H9 (cell line): ENCODE measurements at regions not wholly inside any gene's neighbourhood (a gene's known extent, or its start where the extent isn't known, plus 50 kb on each side); places are given as distances from the start of the nearest gene placed in this dataset.

Source experiments
- DNase-seq: peaks from one replicate; pipeline ENCODE4 v3.0.0-alpha.2; 2017
- H2AFZ ChIP-seq: one replicate; pipeline ENCODE4 v1.6.1; 2013; ENCODE audit warnings: mild to moderate bottlenecking, low read length, control low read depth, moderate library complexity
- H2AK5ac ChIP-seq: 2 replicates; pipeline ENCODE4 v1.6.1; 2013; ENCODE audit warnings: low read length, control low read depth, mixed read lengths; ENCODE audit not compliant: insufficient read length
- H2BK120ac ChIP-seq: one replicate; pipeline ENCODE4 v1.6.1; 2013; ENCODE audit warnings: low read depth, mild to moderate bottlenecking, low read length, control low read depth, inconsistent platforms; ENCODE audit not compliant: poor library complexity, severe bottlenecking
- H2BK12ac ChIP-seq: 2 replicates; pipeline ENCODE4 v1.6.1; 2013; ENCODE audit warnings: low read length, control low read depth, mixed read lengths, low read depth; ENCODE audit not compliant: insufficient read length
- H2BK15ac ChIP-seq: 2 replicates; pipeline ENCODE4 v1.6.1; 2013; ENCODE audit warnings: low read depth, low read length, control low read depth
- H2BK20ac ChIP-seq: one replicate; pipeline ENCODE4 v1.6.1; 2013; ENCODE audit warnings: low read depth, mild to moderate bottlenecking, low read length, control low read depth, inconsistent platforms; ENCODE audit not compliant: poor library complexity, severe bottlenecking
- H2BK5ac ChIP-seq: 2 replicates; pipeline ENCODE4 v1.6.1; 2013; ENCODE audit warnings: low read length, control low read depth, mixed read lengths; ENCODE audit not compliant: insufficient read length
- H3K14ac ChIP-seq: 2 replicates; pipeline ENCODE4 v1.6.1; 2013; ENCODE audit warnings: low read length, control low read depth; ENCODE audit not compliant: insufficient read depth
- H3K18ac ChIP-seq: 2 replicates; pipeline ENCODE4 v1.6.1; 2013; ENCODE audit warnings: low read depth, mild to moderate bottlenecking, mixed read lengths, low read length, control low read depth; ENCODE audit not compliant: insufficient read length
- H3K23ac ChIP-seq: 2 replicates; pipeline ENCODE4 v1.6.1; 2013; ENCODE audit warnings: low read length, control low read depth, mixed read lengths, low read depth; ENCODE audit not compliant: insufficient read length
- H3K23me2 ChIP-seq: 2 replicates; pipeline ENCODE4 v1.6.1; 2013; ENCODE audit warnings: low read depth, mild to moderate bottlenecking, mixed read lengths, low read length, control low read depth; ENCODE audit not compliant: insufficient read length, poor library complexity, severe bottlenecking
- H3K27ac ChIP-seq: 2 replicates; pipeline ENCODE4 v1.5.1; 2013; ENCODE audit warnings: low read length, control low read depth, mixed read lengths, low read depth; ENCODE audit not compliant: insufficient read length
- H3K27me3 ChIP-seq: 2 replicates; pipeline ENCODE4 v1.6.1; 2013; ENCODE audit warnings: low read length, control low read depth, inconsistent platforms; ENCODE audit not compliant: insufficient read depth
- H3K4ac ChIP-seq: 2 replicates; pipeline ENCODE4 v1.6.1; 2013; ENCODE audit warnings: low read depth, mild to moderate bottlenecking, control low read depth, inconsistent platforms, low read length, moderate library complexity
- H3K4me1 ChIP-seq: 2 replicates; pipeline ENCODE4 v1.6.1; 2013; ENCODE audit warnings: low read length, control low read depth, inconsistent platforms; ENCODE audit not compliant: insufficient read depth
- H3K4me2 ChIP-seq: 2 replicates; pipeline ENCODE4 v1.6.1; 2013; ENCODE audit warnings: low read length, control low read depth, mixed read lengths; ENCODE audit not compliant: insufficient read length, insufficient read depth
- H3K56ac ChIP-seq: 2 replicates; pipeline ENCODE4 v1.6.1; 2013; ENCODE audit warnings: low read depth, mild to moderate bottlenecking, mixed read lengths, low read length, control low read depth; ENCODE audit not compliant: insufficient read length
- H3K79me1 ChIP-seq: 2 replicates; pipeline ENCODE4 v1.6.1; 2013; ENCODE audit warnings: low read depth, mild to moderate bottlenecking, moderate library complexity, low read length, control low read depth, inconsistent platforms; ENCODE audit not compliant: insufficient read depth, poor library complexity, severe bottlenecking
- H3K79me2 ChIP-seq: 2 replicates; pipeline ENCODE4 v1.6.1; 2013; ENCODE audit warnings: low read length, control low read depth, inconsistent platforms; ENCODE audit not compliant: insufficient read depth
- H3K9ac ChIP-seq: 2 replicates; pipeline ENCODE4 v1.6.1; 2013; ENCODE audit warnings: low read length, control low read depth, mixed read lengths; ENCODE audit not compliant: insufficient read length; ENCODE audit errors: extremely low read depth
- H3K9me3 ChIP-seq: one replicate; pipeline ENCODE4 v1.6.1; 2013; ENCODE audit warnings: low read depth, low read length, inconsistent platforms; ENCODE audit not compliant: control insufficient read depth
- H3T11ph ChIP-seq: one replicate; pipeline ENCODE4 v1.6.1; 2013; ENCODE audit warnings: mild to moderate bottlenecking, low read length, control low read depth, inconsistent platforms
- H4K20me1 ChIP-seq: one replicate; pipeline ENCODE4 v1.6.1; 2013; ENCODE audit not compliant: control insufficient read depth, insufficient read length, insufficient read depth
- H4K5ac ChIP-seq: 2 replicates; pipeline ENCODE4 v1.6.1; 2013; ENCODE audit warnings: low read depth, mild to moderate bottlenecking, mixed read lengths, low read length, control low read depth; ENCODE audit not compliant: insufficient read length
- H4K8ac ChIP-seq: replicated peaks from 2 replicates; pipeline ENCODE4 v1.6.1; 2013; ENCODE audit warnings: low read length, control low read depth, mixed read lengths, low read depth; ENCODE audit not compliant: insufficient read length
- H4K91ac ChIP-seq: 2 replicates; pipeline ENCODE4 v1.6.1; 2013; ENCODE audit warnings: low read depth, mild to moderate bottlenecking, moderate library complexity, mixed read lengths, low read length, control low read depth; ENCODE audit not compliant: insufficient read length
- H3K27ac Mint-ChIP-seq, 3 experiments: 2 replicates in 2 of 3; 3 replicates in 1 of 3; pipeline ENCODE4 v1.8.0; 2020 to 2021; ENCODE audit warnings: mixed read lengths in 3 of 3, mild to moderate bottlenecking in 1 of 3, moderate library complexity in 1 of 3
- H3K27me3 Mint-ChIP-seq: 2 replicates; pipeline ENCODE4 v1.8.0; 2021; ENCODE audit warnings: low read depth, mild to moderate bottlenecking, moderate library complexity, mixed read lengths
- H3K36me3 Mint-ChIP-seq, 3 experiments: 2 replicates in 2 of 3; 3 replicates in 1 of 3; pipeline ENCODE4 v1.8.0; 2020 to 2021; ENCODE audit warnings: low read depth in 3 of 3, mixed read lengths in 3 of 3; ENCODE audit not compliant: insufficient read depth in 1 of 3
- H3K4me1 Mint-ChIP-seq, 2 experiments: 2 replicates each; pipeline ENCODE4 v1.8.0; 2020; ENCODE audit warnings: mixed read lengths in 2 of 2
- H3K4me3 Mint-ChIP-seq, 2 experiments: 2 replicates in 1 of 2; 3 replicates in 1 of 2; pipeline ENCODE4 v1.8.0; 2020 to 2021; ENCODE audit warnings: mild to moderate bottlenecking in 2 of 2, mixed read lengths in 2 of 2, moderate library complexity in 1 of 2
- H3K9me3 Mint-ChIP-seq, 2 experiments: 2 replicates in 1 of 2; 3 replicates in 1 of 2; pipeline ENCODE4 v1.8.0; 2020; ENCODE audit warnings: mild to moderate bottlenecking in 2 of 2, mixed read lengths in 2 of 2, moderate library complexity in 1 of 2
- CTCF ChIP-seq: fragments of 200-600 bp; sonication (generic); conservative IDR thresholded peaks from 3 replicates; pipeline ENCODE4 v1.8.0; 2021; ENCODE audit warnings: antibody characterized with exemption, mild to moderate bottlenecking
- WGBS: extraction: QIAGEN DNeasy Blood & Tissue Kit; methylation state at CpG from one replicate; pipeline ENCODE4 v1.1.7; 2013; ENCODE audit warnings: missing lambda C conversion rate, low lambda C conversion rate, mixed read lengths; ENCODE audit not compliant: insufficient read length; ENCODE audit errors: extremely low coverage; 5-methylcytosine and 5-hydroxymethylcytosine counted together

- Histone ChIP-seq H3K9me3 (no peaks in the 10 kb centered on the region), H3K9ac (no peak overlapping the region), H3K79me1 (no peaks in the 10 kb centered on the region), H2BK20ac (no peak overlapping the region), H2BK120ac (no peak overlapping the region), H2BK15ac (no peak overlapping the region), H4K91ac (no peak overlapping the region), H2BK5ac (no peak overlapping the region), H3K14ac (no peak overlapping the region), H3T11ph (no peak overlapping the region), H3K4me1 (no peaks in the 10 kb centered on the region), H3K23me2 (no peaks in the 10 kb centered on the region), H3K23ac (no peak overlapping the region), H2AFZ (no peak overlapping the region), H4K20me1 (no peaks in the 10 kb centered on the region), H3K27ac (no peak overlapping the region), H3K56ac (no peak overlapping the region), H3K4ac (no peak overlapping the region), H3K79me2 (no peaks in the 10 kb centered on the region), H2AK5ac (no peak overlapping the region), H2BK12ac (no peak overlapping the region), H4K5ac (no peak overlapping the region), H3K18ac (no peak overlapping the region), H4K8ac (no peak overlapping the region), H3K27me3 (no peaks in the 10 kb centered on the region), H3K4me2 (no peak overlapping the region)
- H3K36me3 Mint-ChIP-seq, result peaks cover 9 to 13% (median 12%) of the 10 kb centered on the region in 3 experiments
- no peak for TF ChIP-seq CTCF
- H3K9me3 Mint-ChIP-seq, result no peaks in the 10 kb centered on the region; a peak in 1 of 5 replicates
- WGBS, result no CpG with 5 or more reads among the region's 1 CpG
- H3K27me3 Mint-ChIP-seq, result no peaks in the 10 kb centered on the region
- H3K4me3 Mint-ChIP-seq, result no peak overlapping the region
- H3K27ac Mint-ChIP-seq, result no peak overlapping the region
- H3K4me1 Mint-ChIP-seq, result peaks cover 9 to 10% of the 10 kb centered on the region in 2 experiments
- no peak for DNase-seq
Measured at GRCh38 chrX:16416588-16416987, 233.4 kb upstream of the S100G start.
